GM21528 (cell line): ENCODE measurements at regions not wholly inside any gene's neighbourhood (a gene's known extent, or its start where the extent isn't known, plus 50 kb on each side); places are given as distances from the start of the nearest gene placed in this dataset.
"Not testable (repeated sequence)": the region's sequence is repeated elsewhere in the genome, so short reads cannot be mapped to it uniquely, and the experiment has no call there.

Experiments used
- ATAC-seq: cut with Tn5 transposase; IDR thresholded peaks from one replicate; pipeline ENCODE4 v1.9.1; 2021; ENCODE audit warnings: mild to moderate bottlenecking, moderate library complexity; ENCODE audit not compliant: unreplicated experiment, low FRiP score

GRCh38 chr2:236367506-236368289, 103.5 kb upstream of the ASB18 start:
- no peak for ATAC-seq

GRCh38 chr2:236369661-236370062, 105.5 kb upstream of the ASB18 start:
- ATAC-seq: no peak

GRCh38 chr2:236370847-236371409, 106.7 kb upstream of the ASB18 start:
- ATAC-seq: no peak

- no peak for ATAC-seq
Measured at GRCh38 chr2:236375973-236376476, 111.8 kb upstream of the ASB18 start.

DNA sequence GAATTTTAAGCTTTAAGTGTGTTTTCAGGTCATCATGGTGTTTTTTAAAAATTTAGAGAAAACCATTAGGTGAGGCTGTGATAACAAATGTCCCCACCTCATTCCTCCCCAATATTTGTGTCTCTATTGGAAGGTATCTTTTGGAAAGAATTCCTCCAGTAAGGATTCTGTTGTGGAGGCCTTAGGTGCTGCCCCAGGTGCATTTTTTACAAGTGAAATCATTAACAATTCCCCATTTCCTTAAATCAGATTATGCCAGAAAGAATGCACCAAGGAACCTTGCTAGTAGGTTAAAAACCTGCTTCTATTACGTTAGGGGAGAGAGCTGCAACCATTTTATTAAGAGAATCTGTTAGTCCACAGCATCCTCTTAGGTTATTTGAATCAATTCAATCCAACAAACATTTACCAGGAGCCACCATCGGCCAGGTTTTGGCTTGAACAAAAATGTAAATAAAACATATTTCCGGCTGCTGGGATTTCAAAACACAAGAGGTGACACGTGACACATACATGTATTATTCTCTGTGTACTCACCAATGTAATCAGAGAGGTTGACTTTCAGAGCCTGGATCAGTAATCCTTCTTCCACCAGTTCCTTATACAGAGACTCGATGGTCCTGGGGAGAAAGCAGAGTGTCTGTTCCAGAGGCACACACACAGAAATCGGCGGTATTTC, 112.5 kb upstream of the ASB18 start:
- ATAC-seq: no peak

DNA sequence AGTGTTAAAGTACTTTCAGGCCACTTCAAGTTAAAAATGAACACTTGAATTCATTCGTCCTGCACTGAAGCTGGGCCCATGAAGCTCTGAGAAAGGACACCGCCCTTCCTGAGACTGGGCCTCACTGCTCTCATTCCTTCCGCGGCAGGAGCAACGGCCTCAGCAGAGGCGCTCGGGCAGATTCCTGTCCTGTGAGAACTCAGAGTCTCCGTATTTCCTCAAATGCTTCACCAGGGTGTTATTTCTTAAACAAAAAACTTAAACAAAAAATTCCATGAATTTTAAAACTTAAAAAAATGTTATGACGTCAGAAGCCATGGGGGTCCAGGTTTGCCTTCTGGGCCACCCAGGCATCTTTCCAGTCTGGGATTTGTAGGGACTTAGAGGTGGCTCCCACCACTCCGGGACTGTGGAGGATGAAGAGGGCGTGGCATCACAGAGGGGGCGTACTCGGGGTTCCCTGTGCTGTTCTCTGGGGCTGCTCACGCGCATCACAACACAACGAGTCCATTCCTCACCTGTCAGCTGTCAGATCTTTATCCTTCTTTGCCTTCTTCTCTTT, 115.9 kb upstream of the ASB18 start:
- no peak for ATAC-seq

- not testable (repeated sequence) for ATAC-seq
Measured at GRCh38 chr2:236381253-236381652, 117.0 kb upstream of the ASB18 start.

DNA sequence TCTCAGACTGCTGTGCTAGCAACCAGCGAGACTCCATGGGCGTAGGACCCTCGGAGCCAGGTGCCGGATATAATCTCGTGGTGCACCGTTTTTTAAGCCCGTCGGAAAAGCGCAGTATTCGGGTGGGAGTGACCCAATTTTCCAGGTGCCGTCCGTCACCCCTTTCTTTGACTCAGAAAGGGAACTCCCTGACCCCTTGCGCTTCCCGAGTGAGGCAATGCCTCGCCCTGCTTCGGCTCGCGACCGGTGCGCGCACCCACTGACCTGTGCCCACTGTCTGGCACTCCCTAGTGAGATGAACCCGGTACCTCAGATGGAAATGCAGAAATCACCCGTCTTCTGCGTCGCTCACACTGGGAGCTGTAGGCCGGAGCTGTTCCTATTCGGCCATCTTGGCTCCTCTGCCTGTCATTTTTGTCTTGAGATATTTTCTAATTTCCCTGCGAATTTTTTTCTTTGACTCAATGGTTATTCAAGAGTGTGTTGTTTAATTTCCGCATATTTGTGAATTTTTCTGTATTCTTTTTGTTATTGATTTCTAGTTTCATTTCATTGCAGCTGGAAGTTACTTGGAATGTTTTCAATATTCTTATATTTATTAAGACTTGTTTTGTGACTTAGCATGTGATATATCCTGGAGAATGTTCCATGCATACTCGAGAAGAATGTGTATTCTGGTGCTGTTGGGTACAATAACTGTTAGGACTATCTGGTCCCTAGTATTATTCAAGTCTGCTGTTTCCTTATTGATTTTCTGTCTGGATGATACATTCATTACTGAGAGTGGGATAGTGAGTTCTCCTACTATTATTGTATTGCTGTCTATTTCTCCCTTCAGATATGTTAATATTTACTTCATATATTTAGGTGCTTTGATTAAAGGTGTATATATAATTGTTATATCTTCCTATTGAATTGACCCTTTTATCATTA, 125.3 kb upstream of the ASB18 start:
- not testable (repeated sequence) for ATAC-seq

- ATAC-seq: no peak
Measured at GRCh38 chr2:236393101-236393500, 128.9 kb upstream of the ASB18 start.

DNA sequence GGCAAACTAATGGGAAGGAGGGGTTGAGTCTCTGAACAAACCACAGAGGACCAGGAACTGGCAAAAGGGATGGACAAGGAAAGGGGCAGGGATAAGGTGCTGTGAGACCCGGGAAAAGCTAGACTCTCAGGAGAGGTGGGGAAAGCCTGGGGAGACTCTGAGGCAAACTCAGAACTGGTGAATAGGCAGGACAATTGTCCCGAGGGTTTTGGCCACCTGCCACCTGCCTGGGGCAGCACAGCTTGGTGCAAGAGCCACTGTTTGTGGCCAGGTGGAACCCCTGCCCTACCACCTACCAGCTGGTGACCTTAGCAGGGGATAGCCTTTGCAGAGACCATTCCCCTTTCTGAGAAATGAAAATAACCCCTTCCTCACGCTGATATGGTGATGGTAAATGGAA, 129.4 kb upstream of the ASB18 start:
- ATAC-seq: no peak

GRCh38 chr2:236394571-236394970, 130.4 kb upstream of the ASB18 start:
- ATAC-seq: no peak

GRCh38 chr2:236395067-236395466, 130.9 kb upstream of the ASB18 start:
- ATAC-seq: no peak

GRCh38 chr2:236396818-236397350, 132.7 kb upstream of the ASB18 start:
- no peak for ATAC-seq

DNA sequence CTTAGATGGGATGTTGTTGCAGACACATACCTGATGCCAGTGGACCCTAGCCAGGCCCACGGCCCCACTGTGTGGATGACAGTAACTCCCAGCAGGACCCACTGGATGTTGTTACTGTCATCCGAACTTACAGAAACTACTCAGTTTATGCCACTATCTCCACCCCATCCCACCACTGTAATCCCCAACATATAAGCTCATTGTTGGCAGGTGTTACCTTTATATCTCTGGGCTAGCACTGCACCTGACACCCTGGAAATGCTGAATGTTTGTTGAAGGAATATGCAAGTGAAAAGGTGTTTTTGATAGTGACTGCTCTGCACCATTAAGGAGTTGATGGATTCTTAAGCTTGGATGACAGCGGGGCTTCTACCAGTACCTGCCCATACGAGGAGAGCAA, 133.5 kb upstream of the ASB18 start:
- ATAC-seq: no peak

DNA sequence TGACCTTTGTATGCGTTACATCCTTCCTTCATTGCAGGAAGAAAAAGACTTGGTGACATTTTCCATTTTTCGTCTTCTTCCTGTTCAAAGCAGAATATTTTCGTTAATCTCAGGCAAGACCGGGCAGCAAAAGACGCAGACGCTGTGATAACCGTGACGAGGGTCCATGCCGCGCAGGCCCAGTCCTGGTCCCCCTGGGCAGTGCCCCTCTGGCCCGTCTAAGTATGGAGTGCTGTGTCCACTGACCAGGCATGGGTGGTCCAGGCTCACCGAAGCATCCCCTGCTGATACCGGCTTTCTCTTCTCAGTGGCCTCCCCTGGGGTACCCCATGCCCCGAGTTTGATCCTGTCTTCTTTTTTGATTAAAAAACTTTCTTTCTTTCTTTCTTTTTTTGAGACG, 135.2 kb upstream of the ASB18 start:
- no peak for ATAC-seq

DNA sequence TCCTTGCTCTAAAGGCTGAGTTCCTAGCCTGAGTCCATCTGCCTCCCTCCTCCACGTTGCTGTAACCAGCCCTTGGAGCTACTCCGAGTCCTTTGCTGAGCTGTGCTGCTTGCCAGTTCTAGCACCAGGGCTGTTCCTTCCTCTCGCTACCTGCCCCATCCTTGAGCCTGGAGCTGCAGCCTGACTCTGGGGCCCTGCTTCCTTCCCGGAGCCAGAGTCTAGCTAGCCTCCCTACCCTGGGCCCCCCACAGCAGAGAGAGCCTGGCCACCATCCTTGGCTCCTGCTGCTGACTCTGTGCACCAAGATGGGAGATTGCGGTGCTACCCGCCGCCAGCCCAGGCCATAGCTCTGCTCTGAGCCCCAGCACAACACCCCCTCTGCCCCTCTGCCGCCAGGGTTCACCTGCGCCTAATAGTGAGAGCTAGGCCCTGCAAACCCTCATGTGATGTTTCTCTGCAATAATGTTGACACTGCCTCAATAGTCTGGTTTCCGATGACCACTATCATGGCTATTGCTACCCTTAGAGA, 135.9 kb upstream of the ASB18 start:
- no peak for ATAC-seq

GRCh38 chr2:236400594-236401360, 136.6 kb upstream of the ASB18 start:
- ATAC-seq: no peak

- no peak for ATAC-seq
Measured at GRCh38 chr2:236402033-236402790, 138.0 kb upstream of the ASB18 start.
